ENCODE measurements at regions not wholly inside any gene's neighbourhood (a gene's known extent, or its start where the extent isn't known, plus 50 kb on each side); places are given as distances from the start of the nearest gene placed in this dataset.

GRCh38 chr13:21898945-21899344, 228.1 kb downstream of the FGF9 start:
- TF ChIP-seq CTCF (IDR thresholded peaks at IDR 0.05) = no peak
- no peak for TF ChIP-seq POLR2A (IDR thresholded peaks at IDR 0.05)
